ENCODE measurements at regions not wholly inside any gene's neighbourhood (a gene's known extent, or its start where the extent isn't known, plus 50 kb on each side); places are given as distances from the start of the nearest gene placed in this dataset.

GRCh38 chr17:63278728-63279442, 167.2 kb downstream of the CYB561 start:
- Mint-ChIP-seq H3K4me3 (no peak overlapping the region), H3K4me1 (peaks cover 2 to 5% of the 10 kb centered on the region in 2 experiments; a peak in 2 of 4 replicates), H3K27me3 (ENCODE audit: low read depth) (no peaks in the 10 kb centered on the region), H3K27ac (no peak overlapping the region), H3K36me3 (ENCODE audit: insufficient read depth in 1 of 3, low read depth in 3 of 3) (peaks cover 0 to 6% (median 0%) of the 10 kb centered on the region in 3 experiments; a peak in 1 of 7 replicates), H3K9me3 (peaks cover 0 to 2% of the 10 kb centered on the region in 2 experiments; a peak in 3 of 5 replicates)
- TF ChIP-seq, protein P1, sequence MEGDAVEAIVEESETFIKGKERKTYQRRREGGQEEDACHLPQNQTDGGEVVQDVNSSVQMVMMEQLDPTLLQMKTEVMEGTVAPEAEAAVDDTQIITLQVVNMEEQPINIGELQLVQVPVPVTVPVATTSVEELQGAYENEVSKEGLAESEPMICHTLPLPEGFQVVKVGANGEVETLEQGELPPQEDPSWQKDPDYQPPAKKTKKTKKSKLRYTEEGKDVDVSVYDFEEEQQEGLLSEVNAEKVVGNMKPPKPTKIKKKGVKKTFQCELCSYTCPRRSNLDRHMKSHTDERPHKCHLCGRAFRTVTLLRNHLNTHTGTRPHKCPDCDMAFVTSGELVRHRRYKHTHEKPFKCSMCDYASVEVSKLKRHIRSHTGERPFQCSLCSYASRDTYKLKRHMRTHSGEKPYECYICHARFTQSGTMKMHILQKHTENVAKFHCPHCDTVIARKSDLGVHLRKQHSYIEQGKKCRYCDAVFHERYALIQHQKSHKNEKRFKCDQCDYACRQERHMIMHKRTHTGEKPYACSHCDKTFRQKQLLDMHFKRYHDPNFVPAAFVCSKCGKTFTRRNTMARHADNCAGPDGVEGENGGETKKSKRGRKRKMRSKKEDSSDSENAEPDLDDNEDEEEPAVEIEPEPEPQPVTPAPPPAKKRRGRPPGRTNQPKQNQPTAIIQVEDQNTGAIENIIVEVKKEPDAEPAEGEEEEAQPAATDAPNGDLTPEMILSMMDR (conservative IDR thresholded peaks at IDR 0.05), result no peak
- Histone ChIP-seq H3K4ac (ENCODE audit: low read depth, low read length) (no peak overlapping the region), H2BK120ac (ENCODE audit: low read depth, low read length, poor library complexity, severe bottlenecking) (no peak overlapping the region), H3K79me1 (ENCODE audit: insufficient read depth, low read depth, low read length, poor library complexity, severe bottlenecking) (no peaks in the 10 kb centered on the region), H3K23ac (ENCODE audit: insufficient read length, low read depth, low read length) (no peak overlapping the region), H4K5ac (ENCODE audit: insufficient read length, low read depth, low read length) (no peak overlapping the region), H3K23me2 (ENCODE audit: insufficient read length, low read depth, low read length, poor library complexity, severe bottlenecking) (no peaks in the 10 kb centered on the region), H3K27me3 (ENCODE audit: insufficient read depth, low read length) (no peaks in the 10 kb centered on the region), H3K18ac (ENCODE audit: insufficient read length, low read depth, low read length) (no peak overlapping the region), H4K8ac (replicated peaks; ENCODE audit: insufficient read length, low read depth, low read length) (no peak overlapping the region), H2AK5ac (ENCODE audit: insufficient read length, low read length) (no peak overlapping the region), H2BK5ac (ENCODE audit: insufficient read length, low read length) (no peak overlapping the region), H2BK15ac (ENCODE audit: low read depth, low read length) (no peak overlapping the region), H3K4me1 (ENCODE audit: insufficient read depth, low read length) (no peaks in the 10 kb centered on the region), H3K9me3 (ENCODE audit: control insufficient read depth, low read depth, low read length) (no peaks in the 10 kb centered on the region), H3K56ac (ENCODE audit: insufficient read length, low read depth, low read length) (no peak overlapping the region), H3K4me2 (ENCODE audit: insufficient read depth, insufficient read length, low read length) (no peak overlapping the region), H4K20me1 (ENCODE audit: control insufficient read depth, insufficient read depth, insufficient read length) (peaks cover 2% of the 10 kb centered on the region), H3T11ph (ENCODE audit: low read length) (no peak overlapping the region), H2AFZ (ENCODE audit: low read length) (no peak overlapping the region), H3K14ac (ENCODE audit: insufficient read depth, low read length) (no peak overlapping the region), H3K9ac (ENCODE audit: extremely low read depth, insufficient read length, low read length) (no peak overlapping the region), H3K27ac (ENCODE audit: insufficient read length, low read depth, low read length) (no peak overlapping the region), H2BK12ac (ENCODE audit: insufficient read length, low read depth, low read length) (no peak overlapping the region), H4K91ac (ENCODE audit: insufficient read length, low read depth, low read length) (no peak overlapping the region), H2BK20ac (ENCODE audit: low read depth, low read length, poor library complexity, severe bottlenecking) (no peak overlapping the region), H3K79me2 (ENCODE audit: insufficient read depth, low read length) (no peaks in the 10 kb centered on the region)
- no peak for DNase-seq
- WGBS (ENCODE audit: extremely low coverage, insufficient read length, low lambda C conversion rate), result no CpG with 5 or more reads among the region's 2 CpGs
